Osteoblast (primary cell): ENCODE measurements at regions not wholly inside any gene's neighbourhood (a gene's known extent, or its start where the extent isn't known, plus 50 kb on each side); places are given as distances from the start of the nearest gene placed in this dataset.
"Not testable (repeated sequence)": the region's sequence is repeated elsewhere in the genome, so short reads cannot be mapped to it uniquely, and the experiment has no call there.

ENCODE experiments used
- DNase-seq: peaks from one replicate; pipeline ENCODE4 v3.0.0; 2011; ENCODE audit warnings: low spot score, mixed read lengths; ENCODE audit not compliant: insufficient read length; ENCODE audit errors: missing footprints
- H2AFZ ChIP-seq: 2 replicates; pipeline ENCODE4 v1.6.0; 2011; ENCODE audit warnings: mild to moderate bottlenecking, low read length
- H3K27ac ChIP-seq: 2 replicates; pipeline ENCODE4 v1.5.1; 2011; ENCODE audit warnings: mild to moderate bottlenecking, low read depth, low read length, moderate library complexity
- H3K27me3 ChIP-seq: 2 replicates; pipeline ENCODE4 v1.6.0; 2012; ENCODE audit warnings: mild to moderate bottlenecking, control low read depth, inconsistent platforms, low read length, moderate library complexity; ENCODE audit not compliant: insufficient read depth
- H3K36me3 ChIP-seq: 2 replicates; pipeline ENCODE4 v1.5.1; 2011; ENCODE audit warnings: mild to moderate bottlenecking, low read length, control low read depth, moderate library complexity; ENCODE audit not compliant: insufficient read depth
- H3K4me1 ChIP-seq: 2 replicates; pipeline ENCODE4 v1.5.1; 2011; ENCODE audit warnings: mild to moderate bottlenecking, low read length, control low read depth, moderate library complexity; ENCODE audit not compliant: insufficient read depth
- H3K4me2 ChIP-seq: 2 replicates; pipeline ENCODE4 v1.6.0; 2011; ENCODE audit warnings: mild to moderate bottlenecking, low read length; ENCODE audit not compliant: insufficient read depth
- H3K4me3 ChIP-seq: fragments of 200-600 bp; sonication (generic); 3 replicates; pipeline ENCODE4 v1.5.1; 2012; ENCODE audit warnings: mild to moderate bottlenecking, low read length, inconsistent platforms; ENCODE audit not compliant: insufficient read depth
- H3K79me2 ChIP-seq: 2 replicates; pipeline ENCODE4 v1.6.0; 2012; ENCODE audit warnings: mild to moderate bottlenecking, low read length, control low read depth, inconsistent platforms; ENCODE audit not compliant: insufficient read depth
- H3K9me3 ChIP-seq: 2 replicates; pipeline ENCODE4 v1.5.1; 2011; ENCODE audit warnings: low read depth, low read length, control low read depth
- H4K20me1 ChIP-seq: 2 replicates; pipeline ENCODE4 v1.6.0; 2012; ENCODE audit warnings: mild to moderate bottlenecking, low read length, control low read depth; ENCODE audit not compliant: insufficient read depth
- TF ChIP-seq, protein P1 (sequence below): IDR thresholded peaks from 2 replicates; pipeline ENCODE4 v1.5.1; 2011; ENCODE audit warnings: mild to moderate bottlenecking, low read depth, low read length, moderate library complexity; ENCODE audit errors: extremely low read depth

DNA sequence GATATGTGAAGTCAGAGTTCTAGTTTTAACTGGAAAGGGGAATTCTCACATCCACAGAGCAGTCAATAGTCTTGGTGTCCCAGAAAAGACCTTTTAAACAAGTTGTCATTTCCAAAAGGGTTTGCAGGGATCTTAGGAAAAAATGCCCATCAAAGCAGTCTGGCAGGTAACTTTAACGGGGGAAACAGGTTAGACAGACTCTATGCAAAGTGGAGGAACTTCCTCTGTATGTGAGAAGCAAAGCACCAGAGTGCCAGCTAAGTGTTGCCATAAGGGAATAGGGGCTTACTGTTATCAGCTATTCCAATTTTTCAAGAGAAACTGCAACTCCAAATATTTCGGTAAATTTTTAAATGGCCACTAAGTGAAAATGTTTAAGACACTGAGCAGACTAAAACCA is 307.9 kb upstream of the MDFIC2 start:
- H3K27me3 ChIP-seq, result peaks cover 8% of the 10 kb centered on the region
- H4K20me1 ChIP-seq, result no peaks in the 10 kb centered on the region
- H2AFZ ChIP-seq, result no peak overlapping the region
- no peak overlapping the region for H3K27ac ChIP-seq
- no peak for DNase-seq
- no peaks in the 10 kb centered on the region for H3K4me1 ChIP-seq
- H3K4me2 ChIP-seq, result no peak overlapping the region
- H3K36me3 ChIP-seq, result no peaks in the 10 kb centered on the region
- no peaks in the 10 kb centered on the region for H3K79me2 ChIP-seq
- no peak overlapping the region for H3K4me3 ChIP-seq
- TF ChIP-seq, protein P1, sequence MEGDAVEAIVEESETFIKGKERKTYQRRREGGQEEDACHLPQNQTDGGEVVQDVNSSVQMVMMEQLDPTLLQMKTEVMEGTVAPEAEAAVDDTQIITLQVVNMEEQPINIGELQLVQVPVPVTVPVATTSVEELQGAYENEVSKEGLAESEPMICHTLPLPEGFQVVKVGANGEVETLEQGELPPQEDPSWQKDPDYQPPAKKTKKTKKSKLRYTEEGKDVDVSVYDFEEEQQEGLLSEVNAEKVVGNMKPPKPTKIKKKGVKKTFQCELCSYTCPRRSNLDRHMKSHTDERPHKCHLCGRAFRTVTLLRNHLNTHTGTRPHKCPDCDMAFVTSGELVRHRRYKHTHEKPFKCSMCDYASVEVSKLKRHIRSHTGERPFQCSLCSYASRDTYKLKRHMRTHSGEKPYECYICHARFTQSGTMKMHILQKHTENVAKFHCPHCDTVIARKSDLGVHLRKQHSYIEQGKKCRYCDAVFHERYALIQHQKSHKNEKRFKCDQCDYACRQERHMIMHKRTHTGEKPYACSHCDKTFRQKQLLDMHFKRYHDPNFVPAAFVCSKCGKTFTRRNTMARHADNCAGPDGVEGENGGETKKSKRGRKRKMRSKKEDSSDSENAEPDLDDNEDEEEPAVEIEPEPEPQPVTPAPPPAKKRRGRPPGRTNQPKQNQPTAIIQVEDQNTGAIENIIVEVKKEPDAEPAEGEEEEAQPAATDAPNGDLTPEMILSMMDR, result no peak
- H3K9me3 ChIP-seq, result no peaks in the 10 kb centered on the region

DNA sequence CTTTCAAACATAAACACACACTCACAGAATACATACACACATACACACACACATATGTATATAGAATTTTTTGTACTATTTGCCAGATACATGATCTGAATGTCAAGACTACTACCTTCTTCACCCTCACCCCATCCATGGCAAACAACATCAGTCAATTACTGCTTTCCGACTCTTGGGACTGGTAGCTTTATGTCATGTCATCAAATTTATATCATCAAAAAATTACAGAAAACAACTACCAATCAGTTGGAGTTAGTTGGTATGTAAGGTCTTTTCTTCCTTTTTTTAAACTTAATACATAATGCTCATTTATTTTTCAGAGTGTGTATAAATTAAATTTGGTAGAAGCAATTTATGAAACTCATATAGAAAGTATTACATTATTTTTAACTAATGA is 305.7 kb upstream of the MDFIC2 start:
- Histone ChIP-seq H3K4me1 (no peaks in the 10 kb centered on the region), H2AFZ (no peak overlapping the region), H3K79me2 (no peaks in the 10 kb centered on the region), H3K36me3 (no peaks in the 10 kb centered on the region), H4K20me1 (no peaks in the 10 kb centered on the region), H3K27me3 (peaks cover 5% of the 10 kb centered on the region), H3K4me2 (no peak overlapping the region), H3K4me3 (no peak overlapping the region), H3K9me3 (no peaks in the 10 kb centered on the region), H3K27ac (no peak overlapping the region)
- TF ChIP-seq, protein P1, result no peak
- no peak for DNase-seq

- not testable (repeated sequence) for H3K9me3 ChIP-seq, H3K4me1 ChIP-seq, H2AFZ ChIP-seq, DNase-seq, H3K27ac ChIP-seq, H4K20me1 ChIP-seq, H3K79me2 ChIP-seq, H3K4me3 ChIP-seq, H3K36me3 ChIP-seq, H3K27me3 ChIP-seq, H3K4me2 ChIP-seq
Measured at GRCh38 chr3:70617349-70617748, 304.9 kb upstream of the MDFIC2 start.

DNA sequence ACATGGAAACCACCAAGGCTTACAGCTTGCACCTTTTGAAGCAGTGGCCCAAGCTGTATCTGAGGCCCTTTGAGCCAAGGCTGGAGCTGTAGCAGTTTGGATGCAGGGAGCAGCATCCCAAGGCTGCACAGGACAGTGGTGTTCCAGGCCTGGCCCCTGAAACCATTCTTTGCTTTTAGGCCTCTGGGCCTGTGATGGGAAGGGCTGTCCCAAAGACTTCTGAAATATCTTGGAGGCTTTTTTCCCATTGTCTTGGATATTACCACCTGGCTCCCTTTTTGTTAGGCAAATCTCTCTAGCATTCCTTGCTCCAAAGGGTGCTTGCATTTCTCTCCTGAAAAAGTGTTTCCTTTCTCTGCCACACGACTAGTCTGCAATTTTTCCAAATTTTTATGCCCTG is 302.8 kb upstream of the MDFIC2 start:
- H3K9me3 ChIP-seq, result no peaks in the 10 kb centered on the region
- H4K20me1 ChIP-seq, result no peaks in the 10 kb centered on the region
- TF ChIP-seq, protein P1, result no peak
- H3K4me2 ChIP-seq, result no peak overlapping the region
- no peaks in the 10 kb centered on the region for H3K36me3 ChIP-seq
- no peak overlapping the region for H3K4me3 ChIP-seq
- no peaks in the 10 kb centered on the region for H3K4me1 ChIP-seq
- no peaks in the 10 kb centered on the region for H3K27me3 ChIP-seq
- H2AFZ ChIP-seq, result no peak overlapping the region
- no peaks in the 10 kb centered on the region for H3K79me2 ChIP-seq
- DNase-seq, result no peak
- no peak overlapping the region for H3K27ac ChIP-seq

DNA sequence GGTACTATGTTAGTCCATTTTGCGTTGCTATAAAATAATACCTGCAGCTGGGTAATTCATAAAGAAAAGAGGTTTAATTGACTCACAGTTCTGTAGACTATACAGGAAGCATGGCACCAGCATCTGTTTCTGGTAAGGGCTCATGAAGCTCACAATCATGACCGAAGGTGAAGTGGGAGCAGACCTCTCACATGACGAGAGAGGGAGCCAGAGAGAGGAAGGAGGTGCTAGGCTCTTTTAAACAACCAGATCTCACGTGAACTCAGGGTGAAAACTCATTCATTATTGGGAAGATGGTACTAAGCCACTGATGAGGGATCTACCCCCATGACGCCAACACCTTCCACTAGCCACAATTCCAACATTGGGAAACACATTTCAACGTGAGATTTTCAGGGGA is 301.7 kb upstream of the MDFIC2 start:
- H3K4me1 ChIP-seq, result no peaks in the 10 kb centered on the region
- no peaks in the 10 kb centered on the region for H3K79me2 ChIP-seq
- H2AFZ ChIP-seq, result no peak overlapping the region
- H3K4me3 ChIP-seq, result no peak overlapping the region
- no peak overlapping the region for H3K27ac ChIP-seq
- TF ChIP-seq, protein P1, result no peak
- no peak overlapping the region for H3K4me2 ChIP-seq
- no peak for DNase-seq
- no peaks in the 10 kb centered on the region for H4K20me1 ChIP-seq
- H3K9me3 ChIP-seq, result no peaks in the 10 kb centered on the region
- H3K27me3 ChIP-seq, result no peaks in the 10 kb centered on the region
- no peaks in the 10 kb centered on the region for H3K36me3 ChIP-seq
